Osteoblast (primary cell): ENCODE measurements at regions not wholly inside any gene's neighbourhood (a gene's known extent, or its start where the extent isn't known, plus 50 kb on each side); places are given as distances from the start of the nearest gene placed in this dataset.

Experiments
- DNase-seq: peaks from one replicate; pipeline ENCODE4 v3.0.0; 2011; ENCODE audit warnings: low spot score, mixed read lengths; ENCODE audit not compliant: insufficient read length; ENCODE audit errors: missing footprints
- H2AFZ ChIP-seq: 2 replicates; pipeline ENCODE4 v1.6.0; 2011; ENCODE audit warnings: mild to moderate bottlenecking, low read length
- H3K27ac ChIP-seq: 2 replicates; pipeline ENCODE4 v1.5.1; 2011; ENCODE audit warnings: mild to moderate bottlenecking, low read depth, low read length, moderate library complexity
- H3K27me3 ChIP-seq: 2 replicates; pipeline ENCODE4 v1.6.0; 2012; ENCODE audit warnings: mild to moderate bottlenecking, control low read depth, inconsistent platforms, low read length, moderate library complexity; ENCODE audit not compliant: insufficient read depth
- H3K36me3 ChIP-seq: 2 replicates; pipeline ENCODE4 v1.5.1; 2011; ENCODE audit warnings: mild to moderate bottlenecking, low read length, control low read depth, moderate library complexity; ENCODE audit not compliant: insufficient read depth
- H3K4me1 ChIP-seq: 2 replicates; pipeline ENCODE4 v1.5.1; 2011; ENCODE audit warnings: mild to moderate bottlenecking, low read length, control low read depth, moderate library complexity; ENCODE audit not compliant: insufficient read depth
- H3K4me2 ChIP-seq: 2 replicates; pipeline ENCODE4 v1.6.0; 2011; ENCODE audit warnings: mild to moderate bottlenecking, low read length; ENCODE audit not compliant: insufficient read depth
- H3K4me3 ChIP-seq: fragments of 200-600 bp; sonication (generic); 3 replicates; pipeline ENCODE4 v1.5.1; 2012; ENCODE audit warnings: mild to moderate bottlenecking, low read length, inconsistent platforms; ENCODE audit not compliant: insufficient read depth
- H3K79me2 ChIP-seq: 2 replicates; pipeline ENCODE4 v1.6.0; 2012; ENCODE audit warnings: mild to moderate bottlenecking, low read length, control low read depth, inconsistent platforms; ENCODE audit not compliant: insufficient read depth
- H3K9me3 ChIP-seq: 2 replicates; pipeline ENCODE4 v1.5.1; 2011; ENCODE audit warnings: low read depth, low read length, control low read depth
- H4K20me1 ChIP-seq: 2 replicates; pipeline ENCODE4 v1.6.0; 2012; ENCODE audit warnings: mild to moderate bottlenecking, low read length, control low read depth; ENCODE audit not compliant: insufficient read depth
- TF ChIP-seq, protein P1 (sequence below): IDR thresholded peaks from 2 replicates; pipeline ENCODE4 v1.5.1; 2011; ENCODE audit warnings: mild to moderate bottlenecking, low read depth, low read length, moderate library complexity; ENCODE audit errors: extremely low read depth

DNA sequence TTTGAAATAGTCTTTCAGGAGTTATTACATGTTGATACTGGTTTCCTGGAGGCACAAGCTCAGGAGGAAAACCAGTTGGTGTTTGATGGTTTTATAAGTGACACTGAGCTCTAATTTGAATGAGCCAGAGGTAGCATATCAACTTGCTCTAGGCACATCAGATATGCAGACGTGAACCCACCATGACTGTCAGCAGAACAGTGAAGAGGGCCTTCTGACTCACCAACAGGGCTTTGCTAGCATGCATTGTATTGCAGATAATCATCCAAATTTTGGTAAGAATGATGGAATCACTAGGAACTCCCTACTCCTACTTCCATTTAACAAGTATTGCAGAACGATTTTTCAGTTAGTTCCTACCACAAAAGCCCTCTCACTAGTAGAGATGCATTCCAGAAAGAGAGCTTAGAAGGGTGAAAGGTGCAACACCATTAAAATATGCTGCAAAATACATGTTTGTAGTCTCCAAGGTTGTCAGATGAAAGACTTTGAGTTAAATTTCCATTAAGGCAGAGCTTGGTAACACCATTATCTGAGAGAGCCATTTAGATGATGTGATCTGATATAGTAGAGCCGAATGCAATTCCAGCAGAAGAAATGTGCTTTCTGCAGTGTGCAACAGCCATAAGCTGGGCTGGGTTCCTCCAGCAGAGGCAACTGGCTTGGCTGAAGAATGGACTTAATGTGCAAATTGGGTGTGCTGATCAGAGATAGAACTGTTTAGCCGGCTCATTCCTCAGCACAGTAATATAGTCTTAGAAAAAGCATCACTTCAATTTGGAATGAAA is 968.7 kb upstream of the ADGRB3 start:
- H3K79me2 ChIP-seq = no peaks in the 10 kb centered on the region
- H4K20me1 ChIP-seq = no peaks in the 10 kb centered on the region

DNA sequence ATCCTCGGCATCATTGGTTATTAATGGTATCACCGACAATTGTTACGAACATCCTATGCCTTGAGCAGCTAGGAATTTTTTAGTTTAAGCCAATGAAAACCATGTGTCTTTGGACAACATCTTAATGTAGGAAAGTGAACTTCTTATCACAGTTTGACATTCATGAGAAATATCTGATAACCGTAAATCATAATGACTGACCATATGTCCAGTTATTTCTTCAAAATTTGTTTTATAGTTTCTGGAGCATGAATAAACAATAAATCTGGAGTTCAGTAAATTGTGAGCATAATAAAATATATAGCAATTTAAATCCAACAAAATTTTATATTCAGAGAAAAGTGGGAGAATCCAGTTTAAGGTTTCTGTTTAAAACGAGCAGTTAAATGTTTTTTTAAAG is 970.1 kb upstream of the ADGRB3 start:
- Histone ChIP-seq H3K4me1 (no peaks in the 10 kb centered on the region), H2AFZ (no peak overlapping the region), H4K20me1 (no peaks in the 10 kb centered on the region), H3K4me2 (no peak overlapping the region), H3K4me3 (no peak overlapping the region), H3K79me2 (no peaks in the 10 kb centered on the region), H3K27me3 (no peaks in the 10 kb centered on the region), H3K36me3 (no peaks in the 10 kb centered on the region), H3K27ac (no peak overlapping the region), H3K9me3 (no peaks in the 10 kb centered on the region)
- DNase-seq = no peak
- TF ChIP-seq, protein P1, sequence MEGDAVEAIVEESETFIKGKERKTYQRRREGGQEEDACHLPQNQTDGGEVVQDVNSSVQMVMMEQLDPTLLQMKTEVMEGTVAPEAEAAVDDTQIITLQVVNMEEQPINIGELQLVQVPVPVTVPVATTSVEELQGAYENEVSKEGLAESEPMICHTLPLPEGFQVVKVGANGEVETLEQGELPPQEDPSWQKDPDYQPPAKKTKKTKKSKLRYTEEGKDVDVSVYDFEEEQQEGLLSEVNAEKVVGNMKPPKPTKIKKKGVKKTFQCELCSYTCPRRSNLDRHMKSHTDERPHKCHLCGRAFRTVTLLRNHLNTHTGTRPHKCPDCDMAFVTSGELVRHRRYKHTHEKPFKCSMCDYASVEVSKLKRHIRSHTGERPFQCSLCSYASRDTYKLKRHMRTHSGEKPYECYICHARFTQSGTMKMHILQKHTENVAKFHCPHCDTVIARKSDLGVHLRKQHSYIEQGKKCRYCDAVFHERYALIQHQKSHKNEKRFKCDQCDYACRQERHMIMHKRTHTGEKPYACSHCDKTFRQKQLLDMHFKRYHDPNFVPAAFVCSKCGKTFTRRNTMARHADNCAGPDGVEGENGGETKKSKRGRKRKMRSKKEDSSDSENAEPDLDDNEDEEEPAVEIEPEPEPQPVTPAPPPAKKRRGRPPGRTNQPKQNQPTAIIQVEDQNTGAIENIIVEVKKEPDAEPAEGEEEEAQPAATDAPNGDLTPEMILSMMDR = no peak

More for the DNA sequence above, 968.7 kb upstream of the ADGRB3 start:
- no peak overlapping the region for H3K27ac ChIP-seq
- no peak overlapping the region for H3K4me2 ChIP-seq
- no peaks in the 10 kb centered on the region for H3K27me3 ChIP-seq
- no peak for DNase-seq
- TF ChIP-seq, protein P1 = no peak
- no peaks in the 10 kb centered on the region for H3K9me3 ChIP-seq
- no peak overlapping the region for H3K4me3 ChIP-seq
- no peak overlapping the region for H2AFZ ChIP-seq
- H3K36me3 ChIP-seq = no peaks in the 10 kb centered on the region
- H3K4me1 ChIP-seq = no peaks in the 10 kb centered on the region

GRCh38 chr6:67663105-67663895 is 971.8 kb upstream of the ADGRB3 start:
- H3K4me1 ChIP-seq = no peaks in the 10 kb centered on the region
- no peak overlapping the region for H2AFZ ChIP-seq
- no peak for DNase-seq
- H3K4me2 ChIP-seq = no peak overlapping the region
- H4K20me1 ChIP-seq = no peaks in the 10 kb centered on the region
- no peak overlapping the region for H3K27ac ChIP-seq
- H3K4me3 ChIP-seq = no peak overlapping the region
- H3K36me3 ChIP-seq = no peaks in the 10 kb centered on the region
- no peaks in the 10 kb centered on the region for H3K79me2 ChIP-seq
- H3K9me3 ChIP-seq = no peaks in the 10 kb centered on the region
- H3K27me3 ChIP-seq = no peaks in the 10 kb centered on the region
- TF ChIP-seq, protein P1 = no peak

GRCh38 chr6:67653561-67653960 is 981.5 kb upstream of the ADGRB3 start:
- no peaks in the 10 kb centered on the region for H3K36me3 ChIP-seq
- no peak for DNase-seq
- H3K79me2 ChIP-seq = no peaks in the 10 kb centered on the region
- H3K27ac ChIP-seq = no peak overlapping the region
- H3K4me3 ChIP-seq = no peak overlapping the region
- H3K9me3 ChIP-seq = no peaks in the 10 kb centered on the region
- H3K27me3 ChIP-seq = no peaks in the 10 kb centered on the region
- H2AFZ ChIP-seq = no peak overlapping the region
- H3K4me1 ChIP-seq = no peaks in the 10 kb centered on the region
- TF ChIP-seq, protein P1 = no peak
- no peak overlapping the region for H3K4me2 ChIP-seq
- no peaks in the 10 kb centered on the region for H4K20me1 ChIP-seq
